HG03558 (cell line): ENCODE measurements at regions not wholly inside any gene's neighbourhood (a gene's known extent, or its start where the extent isn't known, plus 50 kb on each side); places are given as distances from the start of the nearest gene placed in this dataset.

ENCODE experiments used
- ATAC-seq: cut with Tn5 transposase; IDR thresholded peaks from one replicate; pipeline ENCODE4 v1.9.1; 2021; ENCODE audit warnings: moderate number of reproducible peaks; ENCODE audit not compliant: unreplicated experiment; ENCODE audit errors: extremely low read depth

DNA sequence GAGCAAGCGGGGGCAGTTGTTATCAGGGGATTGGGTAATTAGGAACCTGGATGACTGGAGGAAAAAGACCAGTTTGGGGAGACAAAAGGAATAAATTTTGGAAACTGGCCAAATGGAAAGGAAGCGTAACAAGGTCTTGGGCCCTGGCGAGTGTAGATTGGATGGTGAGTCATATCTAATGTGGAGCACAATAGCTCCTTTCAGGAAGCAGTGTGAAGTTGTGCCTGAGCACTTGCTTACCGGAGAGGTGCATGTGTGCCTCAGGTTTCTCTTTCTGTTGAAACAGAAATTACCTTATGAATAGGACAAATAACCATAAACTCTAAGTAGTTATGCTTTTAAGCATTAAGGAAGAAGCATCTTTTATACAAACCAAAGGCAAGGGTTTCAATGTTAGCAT, 176.4 kb downstream of the KIF4B start:
- ATAC-seq, result no peak

DNA sequence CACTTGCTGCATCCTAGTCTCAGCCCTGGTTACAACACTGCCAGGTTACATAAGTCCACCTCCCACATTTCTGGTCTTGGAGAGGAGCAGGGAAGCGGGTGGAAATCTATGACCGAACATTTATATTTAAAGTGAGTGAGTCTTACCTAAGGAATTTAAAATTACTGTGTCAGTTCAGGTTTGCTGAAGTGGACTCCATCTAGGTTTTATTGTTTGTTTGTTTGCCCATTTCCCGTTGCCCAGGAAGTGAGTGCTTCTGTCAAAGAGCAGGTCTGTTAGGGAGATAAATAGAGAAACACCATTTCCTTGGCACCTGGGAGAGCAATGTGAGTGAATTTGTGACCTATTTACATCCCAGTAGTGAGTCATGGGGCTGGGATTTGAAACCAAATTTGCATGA, 179.5 kb downstream of the KIF4B start:
- ATAC-seq, result no peak

DNA sequence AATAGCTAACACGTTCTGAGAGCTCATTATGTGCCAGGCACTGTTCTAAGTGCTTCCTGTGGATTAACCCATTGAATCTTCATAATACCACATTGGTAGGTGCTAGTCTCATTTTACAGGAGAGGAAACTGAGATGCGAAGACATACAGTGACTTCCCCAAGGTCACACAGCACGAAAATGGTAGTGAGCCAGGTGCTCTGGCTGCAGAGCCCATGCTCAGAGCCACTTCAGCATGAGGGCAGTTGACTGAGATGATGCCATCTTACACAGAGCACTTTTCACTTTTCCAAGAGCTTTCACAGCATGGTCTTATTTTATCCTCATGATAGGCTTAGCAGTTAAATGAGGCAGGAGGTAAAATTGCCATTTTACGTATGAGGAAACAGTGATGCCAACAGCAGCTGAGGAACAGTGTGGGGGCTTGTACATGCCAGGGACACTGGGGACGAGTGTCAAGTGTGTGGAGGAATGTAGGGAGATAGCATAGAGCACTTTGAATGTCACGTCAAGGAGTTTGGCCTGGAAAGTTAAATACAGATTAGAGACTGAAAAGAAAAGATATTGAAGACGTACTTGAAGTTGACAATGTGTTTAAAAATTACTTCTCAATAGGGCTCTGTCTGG, 180.0 kb downstream of the KIF4B start:
- no peak for ATAC-seq

GRCh38 chr5:155200608-155201007, 187.1 kb downstream of the KIF4B start:
- ATAC-seq, result no peak

DNA sequence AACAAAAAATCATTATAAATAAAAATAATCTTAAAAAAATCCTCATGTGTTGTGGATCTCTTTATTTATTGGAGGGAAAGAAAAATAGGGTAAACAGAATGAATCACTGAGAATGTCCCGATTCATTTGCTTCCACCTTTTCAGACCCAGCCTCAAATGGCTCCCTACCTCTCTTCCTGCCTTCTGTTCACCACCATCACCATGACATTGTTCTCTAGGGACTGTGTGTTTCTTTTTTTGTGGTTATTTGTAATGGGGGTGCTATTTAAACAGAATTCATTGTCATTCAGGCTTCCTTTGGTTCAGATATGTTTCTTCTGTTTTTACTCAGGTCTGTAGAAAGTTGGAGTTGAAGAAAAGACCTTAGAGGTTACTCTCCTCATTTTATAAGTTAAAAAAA, 198.2 kb downstream of the KIF4B start:
- ATAC-seq, result no peak

- no peak for ATAC-seq
Measured at GRCh38 chr5:155222393-155222792, 208.8 kb downstream of the KIF4B start.

DNA sequence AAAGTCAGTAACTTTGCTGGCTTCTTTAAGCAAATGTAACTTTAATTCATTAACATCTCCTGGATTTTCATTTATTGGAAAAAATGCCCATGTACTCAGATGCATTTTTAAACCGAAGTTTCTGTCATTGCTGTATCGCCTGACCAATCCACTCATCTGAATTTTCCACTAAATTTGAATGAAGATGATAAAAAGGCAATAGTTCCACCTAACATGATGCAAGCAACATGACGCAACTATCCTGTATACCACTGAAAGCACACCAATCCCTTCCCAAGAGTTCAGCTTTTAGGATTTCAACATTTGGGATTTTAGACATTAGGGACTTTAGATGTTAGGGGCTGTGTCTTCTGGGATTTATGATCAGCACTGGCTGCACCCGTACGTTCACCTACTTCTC, 215.6 kb downstream of the KIF4B start:
- ATAC-seq, result no peak

- no peak for ATAC-seq
Measured at GRCh38 chr5:155239803-155240202, 226.2 kb downstream of the KIF4B start.

DNA sequence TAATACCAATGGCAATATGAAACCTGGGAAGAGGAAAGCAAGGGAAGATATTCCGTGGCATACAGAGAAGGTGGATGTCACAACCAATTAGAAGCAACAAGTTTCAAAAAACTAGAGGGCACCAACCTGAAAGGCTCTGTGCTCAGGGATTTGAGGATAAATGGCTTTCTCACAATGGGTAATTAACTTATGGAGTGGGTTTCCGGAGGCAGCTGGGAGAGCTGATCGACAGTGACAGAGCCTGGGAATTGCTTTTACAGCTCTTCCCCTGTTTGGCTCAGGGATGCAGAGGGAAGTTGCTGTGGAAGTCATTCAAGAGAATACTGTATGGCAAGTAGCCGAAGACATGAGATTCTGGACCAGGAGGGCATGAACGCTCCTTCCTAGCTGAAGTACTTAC, 237.0 kb downstream of the KIF4B start:
- no peak for ATAC-seq

DNA sequence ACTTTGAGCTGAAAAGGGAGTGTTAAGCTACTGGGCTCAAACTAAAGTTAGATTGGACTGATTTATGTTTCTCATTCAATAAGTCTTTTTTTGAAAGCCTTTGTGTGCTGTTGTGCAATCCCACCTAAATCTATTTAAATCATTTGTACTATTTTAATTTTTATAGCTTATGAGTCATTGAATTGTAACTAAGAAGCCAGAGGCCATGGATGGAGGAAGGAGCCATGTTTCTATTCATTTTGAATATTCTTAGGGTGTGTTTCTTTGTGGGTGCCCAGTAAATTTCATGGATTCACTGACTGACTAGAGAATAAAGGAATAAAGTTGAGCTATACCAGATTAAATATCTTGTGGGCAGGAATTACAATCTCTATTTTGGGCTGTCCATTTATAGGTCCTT, 238.5 kb downstream of the KIF4B start:
- ATAC-seq, result no peak

GRCh38 chr5:155252717-155253116, 239.2 kb downstream of the KIF4B start:
- ATAC-seq, result no peak

GRCh38 chr5:155254399-155254798, 240.8 kb downstream of the KIF4B start:
- no peak for ATAC-seq

DNA sequence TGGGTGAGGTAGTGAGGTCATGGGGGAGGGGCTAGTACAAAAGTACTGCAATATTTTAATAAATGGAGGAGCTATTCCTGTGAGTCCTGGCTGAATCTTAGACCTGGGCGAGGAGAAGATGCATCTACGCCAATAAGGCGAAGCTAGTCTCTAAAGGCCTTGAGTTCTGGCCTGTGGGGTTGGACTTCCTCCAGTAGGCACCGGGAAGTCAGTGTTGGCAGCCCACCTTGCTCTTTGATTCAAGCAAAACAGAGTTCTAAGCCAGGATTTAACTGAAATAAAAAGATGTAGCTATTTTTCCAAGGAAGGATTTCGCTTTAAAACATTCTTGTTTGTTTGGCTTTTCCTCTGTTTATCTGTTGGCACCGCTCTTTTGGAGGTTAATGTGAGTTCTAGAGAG, 244.6 kb downstream of the KIF4B start:
- no peak for ATAC-seq

GRCh38 chr5:155259648-155260047, 246.1 kb downstream of the KIF4B start:
- ATAC-seq, result no peak

DNA sequence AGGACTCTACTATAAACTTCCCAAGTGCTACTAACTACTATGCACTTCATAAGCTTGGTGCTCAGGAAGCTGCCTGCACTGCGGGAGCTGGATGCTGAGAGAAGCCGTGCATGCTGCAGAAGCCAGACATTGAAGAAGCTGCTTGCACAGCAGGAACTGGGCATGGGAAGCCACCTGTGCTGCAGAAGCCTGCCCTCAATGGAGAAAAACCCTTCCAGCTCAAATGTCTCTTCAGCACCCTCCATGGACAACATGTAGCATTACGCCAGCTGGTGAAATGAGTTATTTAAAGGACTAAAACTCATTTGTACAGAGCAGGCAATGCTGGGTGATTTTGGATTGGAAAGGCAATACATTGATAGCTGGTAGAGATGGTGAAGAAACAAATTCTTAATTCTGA, 247.2 kb downstream of the KIF4B start:
- ATAC-seq, result no peak

GRCh38 chr5:155263381-155263780, 249.8 kb downstream of the KIF4B start:
- no peak for ATAC-seq

DNA sequence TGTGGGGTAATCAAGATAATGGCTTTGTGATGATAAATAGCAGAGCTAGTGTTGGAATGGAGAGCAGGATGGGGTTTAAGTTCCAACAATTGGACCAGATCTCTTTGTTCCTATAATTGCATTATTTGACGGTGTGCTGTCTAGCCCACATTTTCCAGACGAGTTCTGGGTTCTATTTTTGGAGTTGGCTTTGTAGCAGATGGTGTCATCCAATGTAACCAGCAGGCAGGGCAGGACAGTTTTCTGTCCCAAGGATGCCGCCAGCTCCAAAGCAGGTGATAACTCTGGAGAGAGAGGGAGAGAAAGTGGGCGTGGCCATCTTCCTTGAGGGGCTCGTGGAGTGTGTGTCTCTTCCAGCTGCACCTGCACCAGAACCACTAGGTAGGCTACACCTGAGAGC, 251.3 kb downstream of the KIF4B start:
- ATAC-seq, result no peak

DNA sequence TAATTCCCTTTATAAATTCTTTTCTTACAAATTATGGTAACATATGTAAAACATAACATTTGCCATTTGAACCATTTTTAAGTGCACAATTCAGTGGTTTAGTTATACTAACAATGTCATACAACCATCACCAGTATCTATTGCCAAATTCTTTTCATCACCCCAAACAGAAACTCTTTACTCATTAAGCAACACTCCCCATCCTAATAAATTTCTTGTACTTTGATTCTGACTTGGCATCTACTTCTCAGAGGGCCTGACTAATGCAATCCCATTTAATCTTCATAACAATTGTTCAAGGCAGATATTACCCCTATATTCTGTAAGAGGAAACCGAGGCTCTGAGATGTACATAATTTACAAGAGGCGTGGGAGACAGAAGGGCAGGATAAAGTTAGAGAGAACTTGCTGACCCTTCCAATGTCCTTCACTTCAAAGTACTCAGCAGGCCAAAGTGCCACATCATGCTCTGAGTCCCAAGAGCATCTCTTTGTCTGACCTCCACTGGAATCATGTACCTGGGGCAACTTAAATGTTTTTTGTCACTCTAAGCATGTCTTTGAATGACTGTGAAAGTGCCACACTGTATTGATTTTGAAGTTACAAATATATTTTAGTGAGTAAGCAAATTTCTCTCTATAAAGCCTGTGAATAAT, 255.3 kb downstream of the KIF4B start:
- ATAC-seq, result no peak

GRCh38 chr5:155270725-155271124, 257.2 kb downstream of the KIF4B start:
- no peak for ATAC-seq

DNA sequence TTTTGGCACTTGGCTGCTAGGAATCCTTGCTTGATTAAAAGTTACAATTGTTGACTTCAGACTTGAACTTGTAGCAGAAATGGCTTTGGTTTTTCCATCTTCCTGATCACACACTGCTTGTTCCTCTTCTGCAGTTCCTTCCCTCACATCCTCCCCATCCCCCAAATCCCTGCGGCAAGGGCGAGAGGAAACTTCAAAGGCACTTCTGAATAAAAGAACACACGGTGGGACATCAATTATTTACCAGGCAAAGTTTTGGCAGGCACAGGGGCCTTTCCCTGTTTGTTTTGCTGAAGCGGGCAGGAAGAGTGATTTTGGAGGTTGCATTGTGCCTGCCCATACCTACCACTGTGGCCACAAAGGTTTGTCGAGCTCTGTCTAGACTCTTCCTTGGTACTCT, 260.9 kb downstream of the KIF4B start:
- no peak for ATAC-seq

DNA sequence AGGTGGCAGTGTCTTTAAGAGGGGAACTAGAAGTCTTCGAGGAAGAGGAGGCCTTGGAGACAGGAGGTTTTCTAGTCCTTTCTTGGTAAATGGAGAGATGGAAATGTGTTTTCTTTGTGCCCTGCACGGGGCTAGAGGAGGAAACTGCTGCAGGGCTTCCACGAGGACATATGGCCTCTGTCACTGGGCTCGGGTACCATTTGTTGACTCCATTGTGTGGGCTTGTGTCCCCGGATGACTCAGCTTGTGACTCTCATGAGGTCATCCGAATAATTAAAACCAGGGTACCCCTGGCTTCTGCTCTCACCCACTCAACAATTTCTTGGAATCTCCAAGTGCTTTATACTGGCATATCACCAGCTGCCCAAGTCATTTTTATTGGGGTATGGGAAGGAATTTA, 261.7 kb downstream of the KIF4B start:
- no peak for ATAC-seq

GRCh38 chr5:155276231-155276630, 262.7 kb downstream of the KIF4B start:
- ATAC-seq, result no peak
